Retinal pigment epithelial cell (primary cell): ENCODE measurements at regions not wholly inside any gene's neighbourhood (a gene's known extent, or its start where the extent isn't known, plus 50 kb on each side); places are given as distances from the start of the nearest gene placed in this dataset.

Experiments used
- DNase-seq: peaks from one replicate; pipeline ENCODE4 v3.0.0-alpha.2; 2010; ENCODE audit warnings: low read depth
- H3K4me3 ChIP-seq: 2 replicates; pipeline ENCODE4 v1.5.1; 2011; ENCODE audit warnings: mild to moderate bottlenecking, low read length, control low read depth, moderate library complexity
- TF ChIP-seq, protein P1 (sequence below): conservative IDR thresholded peaks from 2 replicates; pipeline ENCODE4 v1.5.1; 2011; ENCODE audit warnings: low read depth, low read length, control low read depth, inconsistent platforms

DNA sequence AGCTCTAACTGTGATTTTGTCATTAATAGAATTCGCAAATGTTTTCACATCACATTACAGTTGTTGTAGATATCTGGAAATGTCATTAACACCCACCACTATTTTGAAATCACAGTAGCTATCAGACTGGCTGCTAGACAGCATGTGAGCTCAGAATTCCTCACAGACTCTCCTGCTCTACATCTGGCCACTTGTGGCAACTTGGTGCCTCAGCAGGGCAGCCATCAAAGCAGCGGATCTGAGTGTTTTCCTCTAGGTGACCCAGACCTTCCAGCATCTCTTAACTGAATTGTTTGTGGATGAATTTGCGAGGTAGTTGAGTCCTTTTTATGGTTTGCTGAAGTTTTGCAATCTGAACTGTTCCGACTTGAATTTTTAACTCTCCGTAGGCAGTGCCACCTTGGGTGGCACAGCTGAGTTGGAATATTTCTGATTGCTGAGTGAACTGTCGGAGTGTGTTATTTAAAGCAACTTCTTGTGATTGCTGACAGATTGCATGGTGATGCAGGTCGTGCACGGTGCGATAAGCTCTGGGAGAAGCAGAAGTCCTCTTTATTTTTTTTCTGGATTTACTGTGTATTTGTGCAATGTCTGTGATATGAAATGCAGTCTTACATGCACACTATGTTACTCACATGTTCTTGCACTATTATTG lies 114.0 kb upstream of the PLET1 start:
- TF ChIP-seq, protein P1, sequence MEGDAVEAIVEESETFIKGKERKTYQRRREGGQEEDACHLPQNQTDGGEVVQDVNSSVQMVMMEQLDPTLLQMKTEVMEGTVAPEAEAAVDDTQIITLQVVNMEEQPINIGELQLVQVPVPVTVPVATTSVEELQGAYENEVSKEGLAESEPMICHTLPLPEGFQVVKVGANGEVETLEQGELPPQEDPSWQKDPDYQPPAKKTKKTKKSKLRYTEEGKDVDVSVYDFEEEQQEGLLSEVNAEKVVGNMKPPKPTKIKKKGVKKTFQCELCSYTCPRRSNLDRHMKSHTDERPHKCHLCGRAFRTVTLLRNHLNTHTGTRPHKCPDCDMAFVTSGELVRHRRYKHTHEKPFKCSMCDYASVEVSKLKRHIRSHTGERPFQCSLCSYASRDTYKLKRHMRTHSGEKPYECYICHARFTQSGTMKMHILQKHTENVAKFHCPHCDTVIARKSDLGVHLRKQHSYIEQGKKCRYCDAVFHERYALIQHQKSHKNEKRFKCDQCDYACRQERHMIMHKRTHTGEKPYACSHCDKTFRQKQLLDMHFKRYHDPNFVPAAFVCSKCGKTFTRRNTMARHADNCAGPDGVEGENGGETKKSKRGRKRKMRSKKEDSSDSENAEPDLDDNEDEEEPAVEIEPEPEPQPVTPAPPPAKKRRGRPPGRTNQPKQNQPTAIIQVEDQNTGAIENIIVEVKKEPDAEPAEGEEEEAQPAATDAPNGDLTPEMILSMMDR: no peak
- no peak overlapping the region for H3K4me3 ChIP-seq
- DNase-seq: no peak

DNA sequence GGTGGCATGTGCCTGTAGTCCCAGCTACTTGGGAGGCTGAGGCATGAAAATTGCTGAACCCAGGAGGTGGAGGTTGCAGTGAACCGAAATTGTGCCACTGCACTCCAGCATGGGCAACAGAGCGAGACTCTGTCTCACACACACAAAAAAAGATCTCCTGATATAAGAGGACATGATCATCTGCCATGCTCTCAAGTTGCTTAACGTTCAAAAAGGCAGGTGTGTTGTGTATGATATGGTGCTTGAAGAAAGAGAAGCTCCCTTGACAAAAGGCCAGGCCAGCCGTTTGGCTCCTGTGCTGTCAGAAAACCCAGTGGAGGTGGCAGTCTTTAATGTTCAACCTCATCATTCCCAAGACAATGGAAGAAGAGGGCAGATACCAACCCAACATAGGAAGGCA lies 117.3 kb upstream of the PLET1 start:
- TF ChIP-seq, protein P1: no peak
- DNase-seq: no peak
- no peak overlapping the region for H3K4me3 ChIP-seq

DNA sequence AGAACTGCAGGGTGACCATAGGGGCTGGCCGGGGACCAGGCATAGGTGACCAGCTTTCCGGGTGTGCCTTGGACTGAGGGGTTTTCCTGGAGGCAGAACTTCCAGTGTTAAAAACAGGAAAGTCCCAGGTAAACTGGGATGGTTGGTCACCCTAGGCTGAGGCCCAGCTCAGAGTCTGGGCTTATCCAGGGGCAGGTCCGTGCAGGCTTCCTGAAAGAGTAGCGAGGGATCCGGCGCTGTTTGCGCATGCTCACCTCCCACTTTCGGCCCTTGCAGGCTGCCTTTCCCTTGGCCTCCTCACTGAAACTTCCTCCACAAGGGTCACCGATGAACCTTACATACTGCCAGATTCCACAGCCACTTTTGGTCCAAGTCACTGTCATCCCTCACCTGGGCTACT lies 119.8 kb upstream of the PLET1 start:
- DNase-seq: no peak
- TF ChIP-seq, protein P1: no peak
- H3K4me3 ChIP-seq: no peak overlapping the region

DNA sequence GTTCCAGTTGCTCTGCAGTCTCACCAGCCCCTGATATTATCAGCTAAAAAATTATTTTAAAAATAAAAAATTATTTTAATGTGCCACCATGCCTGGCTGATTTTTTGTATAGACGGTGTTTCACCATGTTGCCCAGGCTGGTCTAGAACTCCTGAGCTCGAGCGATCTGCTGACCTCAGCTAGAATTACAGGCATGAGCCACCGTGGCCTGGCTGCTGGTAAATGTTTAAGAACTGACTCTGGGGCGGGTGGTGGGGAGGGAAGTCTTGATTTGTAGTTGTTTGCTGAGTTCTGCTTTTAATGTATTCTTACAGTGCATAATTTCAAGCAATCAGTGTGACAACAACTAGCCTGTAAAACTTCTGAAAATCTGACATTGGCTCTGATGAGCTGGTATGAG lies 120.9 kb upstream of the PLET1 start:
- no peak overlapping the region for H3K4me3 ChIP-seq
- DNase-seq: no peak
- TF ChIP-seq, protein P1: no peak

DNA sequence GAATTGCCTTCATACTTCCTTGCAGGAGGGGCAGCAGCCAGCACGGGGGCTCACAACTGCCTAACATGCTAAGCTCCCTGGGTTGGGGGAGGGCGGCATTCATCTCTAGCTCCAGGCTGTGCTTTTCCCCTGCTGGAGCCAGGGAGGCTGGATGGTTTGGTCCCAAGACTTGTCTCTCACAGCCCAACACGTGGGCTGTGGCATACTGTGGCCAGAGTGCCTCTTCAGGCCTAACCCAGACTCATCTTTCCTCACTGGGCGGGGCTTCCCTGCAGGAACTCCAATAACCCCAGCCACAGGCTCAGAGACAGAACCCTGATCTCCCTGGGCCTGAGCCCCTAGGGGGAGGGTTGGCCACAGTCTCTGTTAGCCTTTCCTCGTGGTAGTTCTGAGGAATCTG lies 121.9 kb upstream of the PLET1 start:
- no peak overlapping the region for H3K4me3 ChIP-seq
- no peak for DNase-seq
- TF ChIP-seq, protein P1: no peak

DNA sequence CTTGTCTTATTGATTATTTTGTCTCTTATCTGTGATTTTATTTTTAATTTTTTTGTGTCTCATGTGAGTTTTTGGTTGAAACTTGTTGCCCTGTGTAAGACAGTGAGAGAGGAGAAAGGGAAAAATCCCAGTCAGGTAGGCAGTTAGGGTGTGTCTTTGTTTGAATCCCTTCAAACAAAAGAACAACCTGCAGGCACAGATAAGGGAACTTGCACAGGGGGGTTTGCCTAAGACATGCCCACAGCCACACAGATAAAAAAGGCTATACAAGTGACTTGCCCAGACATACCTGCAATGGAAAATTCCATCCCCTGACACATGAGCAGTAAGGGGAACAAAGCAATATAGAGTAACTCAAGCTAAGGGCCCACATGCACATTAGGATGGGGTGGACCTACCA lies 127.8 kb upstream of the PLET1 start:
- no peak for DNase-seq
- H3K4me3 ChIP-seq: no peak overlapping the region
- TF ChIP-seq, protein P1: no peak

DNA sequence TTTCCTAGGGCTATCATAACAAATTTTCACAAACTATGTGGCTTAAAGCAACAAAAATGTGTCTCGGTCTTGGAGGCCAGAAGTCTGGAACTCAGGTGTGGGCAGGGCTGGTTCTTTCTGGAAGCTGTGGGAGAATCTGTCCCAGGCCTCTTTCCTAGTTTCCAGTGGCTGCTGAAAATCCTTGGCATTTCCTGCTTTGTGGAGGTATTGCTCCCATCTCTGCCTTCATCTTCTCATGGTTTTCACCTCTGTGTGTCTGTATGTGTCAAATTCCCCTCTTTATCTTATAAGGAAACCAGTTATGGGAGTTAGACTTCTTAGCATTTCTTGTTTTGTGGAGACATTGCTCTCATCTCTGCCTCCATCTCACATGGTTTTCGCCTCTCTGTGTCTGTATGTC lies 130.4 kb upstream of the PLET1 start:
- no peak for DNase-seq
- H3K4me3 ChIP-seq: no peak overlapping the region
- TF ChIP-seq, protein P1: no peak
